Thyroid gland (tissue), 4 donors: ENCODE measurements at regions not wholly inside any gene's neighbourhood (a gene's known extent, or its start where the extent isn't known, plus 50 kb on each side); places are given as distances from the start of the nearest gene placed in this dataset.

Source experiments
- DNase-seq, 2 donors: peaks; one replicate each; pipeline ENCODE4 v3.0.0-alpha.2; 2019
- H3K27ac ChIP-seq, 3 donors: fragments of 200-600 bp; sonication (generic); 1 replicate in 2 of 3; 2 replicates in 1 of 3; pipeline ENCODE4 v1.5.1; 2016 to 2019; ENCODE audit warnings: mild to moderate bottlenecking in 1 of 3, moderate library complexity in 1 of 3
- H3K27me3 ChIP-seq: fragments of 200-600 bp; sonication (generic); one replicate; pipeline ENCODE4 v1.5.1; 2019
- H3K36me3 ChIP-seq, 2 donors: fragments of 200-600 bp; sonication (generic); one replicate each; pipeline ENCODE4 v1.5.1; 2016 to 2019
- H3K4me1 ChIP-seq, 2 donors: fragments of 200-600 bp; sonication (generic); one replicate each; pipeline ENCODE4 v1.5.1; 2017 to 2019
- H3K4me3 ChIP-seq, 3 donors: fragments of 200-600 bp; sonication (generic); replicated peaks in 1 of 3; 1 replicate in 2 of 3; 2 replicates in 1 of 3; pipeline ENCODE4 v1.5.1; 2016; ENCODE audit warnings: mild to moderate bottlenecking in 1 of 3
- H3K9me3 ChIP-seq: fragments of 200-600 bp; sonication (generic); one replicate; pipeline ENCODE4 v1.5.1; 2017
- CTCF ChIP-seq, 6 experiments: fragments of 200-600 bp in 3 of 6; fragments of 450-650 bp in 3 of 6; sonication (generic) in 3 of 6; IDR thresholded peaks; one replicate each; pipeline ENCODE4 v1.5.1; 2016 to 2019; ENCODE audit warnings: antibody characterized with exemption in 6 of 6, mild to moderate bottlenecking in 2 of 6, inconsistent platforms in 1 of 6, moderate library complexity in 1 of 6
- POLR2A ChIP-seq, 2 donors: fragments of 450-650 bp; IDR thresholded peaks; one replicate each; pipeline ENCODE4 v1.6.1; 2017; ENCODE audit warnings: antibody characterized with exemption in 2 of 2, mild to moderate bottlenecking in 2 of 2, moderate library complexity in 1 of 2
- WGBS, 2 donors: methylation state at CpG; one replicate each; pipeline ENCODE4 v1.1.5; 2017; 5-methylcytosine and 5-hydroxymethylcytosine counted together
- intact Hi-C: fragments of 100-400 bp; cut with DNase I; formaldehyde crosslinking; loops from one replicate; pipeline ENCODE4 v1.15.1; 2023

GRCh38 chr4:138716559-138717335 lies 298.8 kb upstream of the NOCT start:
- H3K27ac ChIP-seq: no peak overlapping the region
- no peaks in the 10 kb centered on the region for H3K9me3 ChIP-seq
- H3K36me3 ChIP-seq: no peaks in the 10 kb centered on the region
- 54 to 61% methylated on average over 9 of the region's 9 CpGs for WGBS, 2 donors
- no peaks in the 10 kb centered on the region for H3K4me1 ChIP-seq
- intact Hi-C loops: no loop called here
- TF ChIP-seq CTCF (IDR thresholded peaks at IDR 0.05): no peak
- TF ChIP-seq POLR2A (IDR thresholded peaks at IDR 0.05): no peak
- no peak overlapping the region for H3K4me3 ChIP-seq
- no peaks in the 10 kb centered on the region for H3K27me3 ChIP-seq
- no peak for DNase-seq

- no peak for DNase-seq
- WGBS, 2 donors: 91 to 93% methylated on average over 7 of the region's 7 CpGs
Observed at GRCh38 chr4:138710297-138710696, 305.3 kb upstream of the NOCT start.

GRCh38 chr4:138709859-138710258 lies 305.7 kb upstream of the NOCT start:
- Histone ChIP-seq H3K4me1 (no peaks in the 10 kb centered on the region), H3K36me3 (no peaks in the 10 kb centered on the region), H3K9me3 (no peaks in the 10 kb centered on the region), H3K27me3 (no peaks in the 10 kb centered on the region), H3K27ac (no peak overlapping the region), H3K4me3 (no peak overlapping the region)
- WGBS, 2 donors: 65 to 96% methylated on average over 3 of the region's 3 CpGs
- no peak for TF ChIP-seq POLR2A (IDR thresholded peaks at IDR 0.05)
- TF ChIP-seq CTCF (IDR thresholded peaks at IDR 0.05): no peak
- intact Hi-C loops: no loop called here
- no peak for DNase-seq

More at GRCh38 chr4:138710297-138710696, 305.3 kb upstream of the NOCT start:
- Histone ChIP-seq H3K4me1 (no peaks in the 10 kb centered on the region), H3K27me3 (no peaks in the 10 kb centered on the region), H3K27ac (no peak overlapping the region), H3K4me3 (no peak overlapping the region), H3K36me3 (no peaks in the 10 kb centered on the region), H3K9me3 (no peaks in the 10 kb centered on the region)
- intact Hi-C loops: no loop called here
- TF ChIP-seq CTCF (IDR thresholded peaks at IDR 0.05) (no peak), POLR2A (IDR thresholded peaks at IDR 0.05) (no peak)

- H3K9me3 ChIP-seq: no peaks in the 10 kb centered on the region
- 71 to 73% methylated on average over 8 of the region's 8 CpGs for WGBS, 2 donors
- intact Hi-C loops: no loop called here
Observed at GRCh38 chr4:138707746-138708677, 307.6 kb upstream of the NOCT start.

More at GRCh38 chr4:138707746-138708677, 307.6 kb upstream of the NOCT start:
- no peak for TF ChIP-seq POLR2A (IDR thresholded peaks at IDR 0.05)
- no peak for TF ChIP-seq CTCF (IDR thresholded peaks at IDR 0.05)
- H3K4me3 ChIP-seq: no peak overlapping the region
- H3K27ac ChIP-seq: no peak overlapping the region
- no peaks in the 10 kb centered on the region for H3K27me3 ChIP-seq
- DNase-seq: no peak
- H3K4me1 ChIP-seq: no peaks in the 10 kb centered on the region
- H3K36me3 ChIP-seq: no peaks in the 10 kb centered on the region
